Activated CD4-positive, alpha-beta T cell treated with anti-CD3 and anti-CD28 coated beads, Interleukin-2, amount 50 U/mL, for 24 hours (primary cell): ENCODE measurements at regions not wholly inside any gene's neighbourhood (a gene's known extent, or its start where the extent isn't known, plus 50 kb on each side); places are given as distances from the start of the nearest gene placed in this dataset.

Source experiments
- DNase-seq, 2 donors: peaks; one replicate each; pipeline ENCODE4 v3.0.0-alpha.2; 2020; ENCODE audit warnings: low read depth in 1 of 2, low spot score in 1 of 2

- no peak for DNase-seq
These were observed 140.2 kb downstream of the SEC61B start for GRCh38 chr9:99362321-99362720.

GRCh38 chr9:99363509-99363908 is 141.4 kb downstream of the SEC61B start:
- DNase-seq = no peak

- DNase-seq = no peak
These were observed 143.3 kb downstream of the SEC61B start for GRCh38 chr9:99365233-99365980.

- no peak for DNase-seq
These were observed 144.1 kb downstream of the SEC61B start for GRCh38 chr9:99366183-99366582.

GRCh38 chr9:99366621-99367020 is 144.5 kb downstream of the SEC61B start:
- DNase-seq = no peak

GRCh38 chr9:99368341-99369326 is 146.6 kb downstream of the SEC61B start:
- no peak for DNase-seq

- no peak for DNase-seq
These were observed 147.2 kb downstream of the SEC61B start for GRCh38 chr9:99369327-99369722.

- DNase-seq = no peak
These were observed 148.3 kb downstream of the SEC61B start for GRCh38 chr9:99370376-99370775.

- DNase-seq = no peak
These were observed 149.3 kb downstream of the SEC61B start for GRCh38 chr9:99371376-99371775.

- DNase-seq = no peak
These were observed 151.8 kb downstream of the SEC61B start for GRCh38 chr9:99373912-99374311.

- no peak for DNase-seq
These were observed 152.7 kb downstream of the SEC61B start for GRCh38 chr9:99374793-99375192.

- no peak for DNase-seq
These were observed 153.4 kb downstream of the SEC61B start for GRCh38 chr9:99375481-99375880.

GRCh38 chr9:99377790-99378775 is 156.0 kb downstream of the SEC61B start:
- DNase-seq = no peak

- DNase-seq = no peak
These were observed 161.5 kb downstream of the SEC61B start for GRCh38 chr9:99383536-99383935.

- no peak for DNase-seq
These were observed 163.1 kb downstream of the SEC61B start for GRCh38 chr9:99385215-99385614.

GRCh38 chr9:99385814-99386279 is 163.8 kb downstream of the SEC61B start:
- no peak for DNase-seq

GRCh38 chr9:99387431-99387830 is 165.3 kb downstream of the SEC61B start:
- no peak for DNase-seq

- no peak for DNase-seq
These were observed 167.3 kb downstream of the SEC61B start for GRCh38 chr9:99389087-99390033.

- DNase-seq = no peak
These were observed 170.0 kb downstream of the SEC61B start for GRCh38 chr9:99391937-99392594.
